GM12878 (cell line): ENCODE measurements at regions not wholly inside any gene's neighbourhood (a gene's known extent, or its start where the extent isn't known, plus 50 kb on each side); places are given as distances from the start of the nearest gene placed in this dataset.

ENCODE experiments used
- ESRRA ChIP-seq: IDR thresholded peaks from 2 replicates; pipeline ENCODE4 v1.6.1; 2012; ENCODE audit warnings: mild to moderate bottlenecking, low read length, improper control_type of control experiment
- TF ChIP-seq, protein P1 (sequence below): fragments of 450-650 bp; IDR thresholded peaks from 2 replicates; pipeline ENCODE4 v1.6.1; 2016; ENCODE audit warnings: mild to moderate bottlenecking, moderate library complexity, borderline replicate concordance

DNA sequence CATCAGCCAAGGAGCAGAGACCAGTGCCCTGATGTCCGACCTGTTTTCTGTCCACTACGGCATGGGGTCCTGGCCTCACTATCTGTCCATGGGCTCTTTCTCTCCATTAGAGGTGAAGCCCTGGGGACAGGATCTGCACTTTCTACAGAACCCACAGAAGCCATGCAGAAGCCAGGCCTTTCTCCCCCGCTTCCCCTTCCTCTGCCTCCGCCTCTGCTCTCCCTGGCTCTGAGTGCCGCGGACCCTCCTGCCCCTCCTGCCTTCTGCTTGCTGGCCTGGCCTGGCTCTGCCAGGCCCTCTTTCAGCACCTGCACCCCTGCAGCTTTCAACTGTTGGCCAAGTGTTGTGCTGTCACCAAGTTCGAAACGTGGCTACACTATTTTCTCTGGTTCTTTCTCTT is 439.8 kb upstream of the ZMIZ1 start:
- TF ChIP-seq, protein P1, sequence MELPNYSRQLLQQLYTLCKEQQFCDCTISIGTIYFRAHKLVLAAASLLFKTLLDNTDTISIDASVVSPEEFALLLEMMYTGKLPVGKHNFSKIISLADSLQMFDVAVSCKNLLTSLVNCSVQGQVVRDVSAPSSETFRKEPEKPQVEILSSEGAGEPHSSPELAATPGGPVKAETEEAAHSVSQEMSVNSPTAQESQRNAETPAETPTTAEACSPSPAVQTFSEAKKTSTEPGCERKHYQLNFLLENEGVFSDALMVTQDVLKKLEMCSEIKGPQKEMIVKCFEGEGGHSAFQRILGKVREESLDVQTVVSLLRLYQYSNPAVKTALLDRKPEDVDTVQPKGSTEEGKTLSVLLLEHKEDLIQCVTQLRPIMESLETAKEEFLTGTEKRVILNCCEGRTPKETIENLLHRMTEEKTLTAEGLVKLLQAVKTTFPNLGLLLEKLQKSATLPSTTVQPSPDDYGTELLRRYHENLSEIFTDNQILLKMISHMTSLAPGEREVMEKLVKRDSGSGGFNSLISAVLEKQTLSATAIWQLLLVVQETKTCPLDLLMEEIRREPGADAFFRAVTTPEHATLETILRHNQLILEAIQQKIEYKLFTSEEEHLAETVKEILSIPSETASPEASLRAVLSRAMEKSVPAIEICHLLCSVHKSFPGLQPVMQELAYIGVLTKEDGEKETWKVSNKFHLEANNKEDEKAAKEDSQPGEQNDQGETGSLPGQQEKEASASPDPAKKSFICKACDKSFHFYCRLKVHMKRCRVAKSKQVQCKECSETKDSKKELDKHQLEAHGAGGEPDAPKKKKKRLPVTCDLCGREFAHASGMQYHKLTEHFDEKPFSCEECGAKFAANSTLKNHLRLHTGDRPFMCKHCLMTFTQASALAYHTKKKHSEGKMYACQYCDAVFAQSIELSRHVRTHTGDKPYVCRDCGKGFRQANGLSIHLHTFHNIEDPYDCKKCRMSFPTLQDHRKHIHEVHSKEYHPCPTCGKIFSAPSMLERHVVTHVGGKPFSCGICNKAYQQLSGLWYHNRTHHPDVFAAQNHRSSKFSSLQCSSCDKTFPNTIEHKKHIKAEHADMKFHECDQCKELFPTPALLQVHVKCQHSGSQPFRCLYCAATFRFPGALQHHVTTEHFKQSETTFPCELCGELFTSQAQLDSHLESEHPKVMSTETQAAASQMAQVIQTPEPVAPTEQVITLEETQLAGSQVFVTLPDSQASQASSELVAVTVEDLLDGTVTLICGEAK: no peak
- TF ChIP-seq ESRRA: no peak
